Left lung (tissue), 4 donors: ENCODE measurements at regions not wholly inside any gene's neighbourhood (a gene's known extent, or its start where the extent isn't known, plus 50 kb on each side); places are given as distances from the start of the nearest gene placed in this dataset.

Source experiments
- ATAC-seq: fragments of 200-7000 bp; cut with Tn5 transposase; one replicate; pipeline ENCODE4 v1.9.1; 2020; ENCODE audit warnings: moderate library complexity
- DNase-seq, 4 donors: peaks; one replicate each; pipeline ENCODE4 v3.0.0-alpha.2; 2013 to 2020
- H3K27ac ChIP-seq, 2 donors: fragments of 200-600 bp; sonication (generic) in 1 of 2; one replicate each; pipeline versions ENCODE4 v1.5.0 to v1.8.0; 2020 to 2021
- H3K27me3 ChIP-seq, 2 donors: fragments of 200-600 bp; sonication (generic) in 1 of 2; one replicate each; pipeline versions ENCODE4 v1.5.0 to v1.8.0; 2020 to 2021
- H3K36me3 ChIP-seq, 2 donors: fragments of 200-600 bp; sonication (generic) in 1 of 2; one replicate each; pipeline versions ENCODE4 v1.5.0 to v1.8.0; 2020 to 2021
- H3K4me1 ChIP-seq, 2 donors: fragments of 200-600 bp; one replicate each; pipeline ENCODE4 v1.8.0; 2021
- H3K4me3 ChIP-seq, 2 donors: fragments of 200-600 bp; sonication (generic) in 1 of 2; one replicate each; pipeline versions ENCODE4 v1.5.0 to v1.8.0; 2020 to 2021; ENCODE audit warnings: mild to moderate bottlenecking in 1 of 2
- H3K9me3 ChIP-seq, 2 donors: fragments of 200-600 bp; sonication (generic) in 1 of 2; one replicate each; pipeline versions ENCODE4 v1.5.0 to v1.8.0; 2020 to 2021
- CTCF ChIP-seq, 2 donors: fragments of 200-600 bp; sonication (generic) in 1 of 2; IDR thresholded peaks; one replicate each; pipeline versions ENCODE4 v1.5.0 to v1.8.0; 2021; ENCODE audit warnings: antibody characterized with exemption in 2 of 2
- intact Hi-C, 2 donors: fragments of 100-400 bp; cut with DNase I; formaldehyde crosslinking; loops; one replicate each; pipeline versions ENCODE4 v1.11.2 to v1.14.2; 2022
- donor health status: DM: no; HTN: yes; CAD: no.
- donor health status: DM: no; HTN: no; CAD: no.

- intact Hi-C loops, result no loop called here
- peak overlapping the region in 1 of 2 donors; percentile 33 for H3K27ac ChIP-seq
- peaks cover 0 to 5% of the 10 kb centered on the region in 2 donors for H3K4me1 ChIP-seq
- H3K36me3 ChIP-seq, result no peaks in the 10 kb centered on the region
- ATAC-seq (peak; percentile 19), DNase-seq (no peak)
- H3K4me3 ChIP-seq, result no peak overlapping the region
- no peak for TF ChIP-seq CTCF (IDR thresholded peaks at IDR 0.05)
- H3K9me3 ChIP-seq, result no peaks in the 10 kb centered on the region
- H3K27me3 ChIP-seq, result no peaks in the 10 kb centered on the region
Measured at GRCh38 chr1:113255038-113255719, 135.1 kb upstream of the MAGI3 start.

GRCh38 chr1:113255720-113256347, 134.5 kb upstream of the MAGI3 start:
- Histone ChIP-seq H3K27ac (peak overlapping the region in 1 of 2 donors; percentile 33), H3K4me3 (no peak overlapping the region), H3K4me1 (peaks cover 0 to 5% of the 10 kb centered on the region in 2 donors), H3K9me3 (no peaks in the 10 kb centered on the region), H3K36me3 (no peaks in the 10 kb centered on the region), H3K27me3 (no peaks in the 10 kb centered on the region)
- intact Hi-C loops, result no loop called here
- peak in 2 of 4 donors; percentile 31 to 79 for DNase-seq
- ATAC-seq, result peak; percentile 81
- no peak for TF ChIP-seq CTCF (IDR thresholded peaks at IDR 0.05)

GRCh38 chr1:113256348-113256729, 134.0 kb upstream of the MAGI3 start:
- TF ChIP-seq CTCF (IDR thresholded peaks at IDR 0.05), result no peak
- ATAC-seq, result peak; percentile 24
- peak overlapping the region in 1 of 2 donors; percentile 33 for H3K27ac ChIP-seq
- intact Hi-C loops, result no loop called here
- no peak for DNase-seq
- H3K27me3 ChIP-seq, result no peaks in the 10 kb centered on the region
- H3K9me3 ChIP-seq, result no peaks in the 10 kb centered on the region
- H3K4me1 ChIP-seq, result peaks cover 0 to 5% of the 10 kb centered on the region in 2 donors
- no peaks in the 10 kb centered on the region for H3K36me3 ChIP-seq
- H3K4me3 ChIP-seq, result no peak overlapping the region

GRCh38 chr1:113259988-113260387, 130.3 kb upstream of the MAGI3 start:
- H3K27me3 ChIP-seq, result no peaks in the 10 kb centered on the region
- H3K4me1 ChIP-seq, result peaks cover 0 to 5% of the 10 kb centered on the region in 2 donors
- no peak for TF ChIP-seq CTCF (IDR thresholded peaks at IDR 0.05)
- H3K27ac ChIP-seq, result no peak overlapping the region
- no peak for DNase-seq
- H3K4me3 ChIP-seq, result no peak overlapping the region
- no peaks in the 10 kb centered on the region for H3K36me3 ChIP-seq
- ATAC-seq, result no peak
- intact Hi-C loops, result no loop called here
- H3K9me3 ChIP-seq, result no peaks in the 10 kb centered on the region

GRCh38 chr1:113265196-113265595, 125.1 kb upstream of the MAGI3 start:
- Histone ChIP-seq H3K4me3 (no peak overlapping the region), H3K27me3 (peaks cover 0 to 3% of the 10 kb centered on the region in 2 donors), H3K27ac (no peak overlapping the region), H3K36me3 (no peaks in the 10 kb centered on the region), H3K4me1 (no peaks in the 10 kb centered on the region), H3K9me3 (no peaks in the 10 kb centered on the region)
- DNase-seq (no peak), ATAC-seq (no peak)
- no peak for TF ChIP-seq CTCF (IDR thresholded peaks at IDR 0.05)
- intact Hi-C loops, result no loop called here
